ENCODE measurements at regions not wholly inside any gene's neighbourhood (a gene's known extent, or its start where the extent isn't known, plus 50 kb on each side); places are given as distances from the start of the nearest gene placed in this dataset.

DNA sequence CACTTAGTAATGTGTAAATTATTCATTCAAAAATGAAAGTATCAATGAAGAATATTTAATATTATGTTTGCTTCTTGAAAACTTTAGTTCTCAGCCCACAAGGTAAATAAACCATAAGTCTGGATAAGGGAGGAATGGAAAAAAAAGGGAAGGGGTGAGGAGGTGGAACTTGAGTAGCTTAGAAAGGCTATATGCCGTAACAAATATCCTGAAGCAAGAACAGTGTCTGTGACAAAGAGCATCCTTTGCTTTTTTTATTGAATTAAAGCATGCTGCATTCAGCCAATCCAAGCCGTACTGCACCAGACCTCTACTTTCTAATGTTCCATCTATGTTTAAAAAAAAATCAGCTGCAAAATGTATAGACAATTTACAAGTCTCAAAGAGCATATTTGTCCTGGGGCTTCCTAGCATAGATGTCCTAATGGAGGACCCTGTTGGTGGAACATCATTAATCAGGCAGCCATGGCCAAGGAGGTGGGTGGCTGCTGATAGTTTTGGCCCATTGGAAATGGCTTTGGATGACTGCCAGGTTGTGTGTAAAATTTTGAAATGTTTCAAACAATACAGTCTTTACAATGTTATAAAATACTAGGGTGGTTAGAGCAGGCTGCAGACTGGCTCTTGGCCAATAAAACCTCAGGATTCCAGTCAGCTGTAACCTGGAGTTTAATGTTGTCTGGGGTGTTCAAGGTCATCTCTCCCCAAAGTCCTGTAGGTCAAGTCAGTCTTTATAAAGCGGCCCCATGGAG lies 895.8 kb upstream of the SOX9 start:
- DNase-seq (ENCODE audit: extremely low read depth, low read depth) = no peak

DNA sequence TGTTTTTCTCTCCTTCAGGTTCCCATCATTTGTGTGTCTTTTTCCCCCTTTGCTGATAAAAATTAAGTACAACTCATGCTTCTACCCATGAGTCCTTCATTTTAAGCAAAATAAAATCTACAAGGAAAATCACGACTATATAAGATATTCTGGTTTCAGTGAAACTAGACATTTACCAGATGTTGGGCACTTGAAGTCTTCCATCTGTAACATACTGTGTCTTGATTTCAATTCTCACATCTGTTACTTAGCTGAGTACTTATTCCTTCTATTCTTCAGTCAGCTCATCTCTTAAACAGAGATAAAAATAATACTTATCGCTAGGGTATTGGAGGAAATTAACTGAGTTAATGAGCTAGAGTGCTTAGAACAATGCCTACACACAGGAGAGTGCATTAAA lies 893.0 kb upstream of the SOX9 start:
- DNase-seq (ENCODE audit: extremely low read depth, low read depth) = no peak

GRCh38 chr17:71229070-71229469 lies 891.8 kb upstream of the SOX9 start:
- DNase-seq (ENCODE audit: extremely low read depth, low read depth) = no peak

- DNase-seq (ENCODE audit: extremely low read depth, low read depth) = no peak
These were observed 887.8 kb upstream of the SOX9 start for GRCh38 chr17:71232801-71233559.

DNA sequence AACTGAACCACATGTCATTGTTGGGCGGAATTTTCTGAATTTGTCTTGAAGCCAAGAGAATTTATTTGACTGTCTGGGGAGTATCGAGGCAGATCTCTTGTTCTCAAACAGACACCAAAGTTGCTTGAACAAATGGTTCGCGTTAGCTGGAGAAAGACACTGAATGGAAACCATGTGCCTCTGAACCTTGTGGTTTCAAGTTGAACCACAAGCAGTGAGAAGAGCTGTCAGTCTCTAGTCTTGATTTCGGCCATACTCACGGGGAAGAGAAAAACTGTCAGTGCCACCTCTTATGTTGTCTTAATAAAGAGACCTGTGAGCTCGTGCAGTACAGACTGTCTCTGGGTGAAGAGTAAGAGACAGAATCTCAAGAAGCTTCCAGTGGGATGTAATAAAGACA lies 886.5 kb upstream of the SOX9 start:
- no peak for DNase-seq (ENCODE audit: extremely low read depth, low read depth)

DNA sequence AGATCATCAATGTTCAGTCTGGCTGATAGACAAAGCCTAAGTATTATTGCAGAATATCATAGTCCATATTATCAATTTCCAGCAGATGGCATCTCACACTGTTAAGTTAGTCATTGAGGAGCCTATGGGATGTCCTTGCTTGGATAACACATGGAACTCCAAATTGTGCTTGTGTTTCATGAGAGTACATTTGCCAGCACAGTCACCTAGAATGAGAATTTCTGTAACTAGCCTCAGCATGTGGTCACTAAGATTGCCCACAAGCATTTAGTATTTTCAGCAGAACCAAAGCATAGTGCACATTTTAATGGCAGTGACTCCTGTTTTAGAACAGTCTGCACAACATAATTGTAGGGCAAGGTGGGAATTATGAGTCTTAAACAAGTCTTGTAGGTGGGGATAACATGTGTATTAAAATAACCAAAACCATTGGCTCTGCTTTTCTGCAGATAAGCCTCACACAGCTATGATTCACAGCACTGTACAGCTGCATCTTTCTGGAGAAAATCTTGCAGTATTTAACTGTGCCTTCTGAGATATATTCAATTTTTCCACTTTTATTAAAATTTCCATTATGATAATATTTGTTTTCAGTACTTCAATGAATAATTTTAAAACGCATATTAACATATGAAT lies 882.8 kb upstream of the SOX9 start:
- peak; percentile 9 for DNase-seq (ENCODE audit: extremely low read depth, low read depth)

DNA sequence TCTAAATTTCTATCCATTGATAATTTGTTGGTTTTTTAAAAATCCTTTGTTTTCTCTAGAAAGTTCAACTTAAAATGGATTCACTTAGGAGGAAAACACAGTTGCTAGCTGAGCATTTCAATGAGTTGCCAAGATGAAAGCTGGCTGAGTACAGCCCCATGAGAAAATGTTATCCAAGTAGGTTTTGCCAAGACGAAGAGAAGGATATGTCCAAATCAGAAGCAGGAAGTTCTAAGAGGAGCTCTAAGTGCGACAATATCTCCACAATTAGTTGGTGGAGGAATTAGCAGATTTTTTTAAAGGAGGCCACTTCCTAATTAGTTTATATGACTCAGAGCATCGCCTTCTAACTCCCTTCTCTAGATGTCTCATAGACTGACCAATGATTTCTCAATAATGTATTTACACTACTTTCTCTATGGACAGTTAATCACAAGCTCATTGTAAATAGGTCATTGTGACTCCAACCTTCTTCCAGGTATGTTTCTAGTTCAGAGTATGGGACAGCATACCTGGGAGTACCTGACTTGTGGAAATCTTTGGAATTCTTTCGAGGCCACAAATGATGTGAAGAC lies 873.3 kb upstream of the SOX9 start:
- no peak for DNase-seq (ENCODE audit: extremely low read depth, low read depth)

- DNase-seq (ENCODE audit: extremely low read depth, low read depth) = no peak
These were observed 869.5 kb upstream of the SOX9 start for GRCh38 chr17:71251276-71251675.

GRCh38 chr17:71251951-71252350 lies 868.9 kb upstream of the SOX9 start:
- no peak for DNase-seq (ENCODE audit: extremely low read depth, low read depth)

GRCh38 chr17:71252436-71252835 lies 868.4 kb upstream of the SOX9 start:
- DNase-seq (ENCODE audit: extremely low read depth, low read depth) = no peak

GRCh38 chr17:71257096-71257495 lies 863.7 kb upstream of the SOX9 start:
- DNase-seq (ENCODE audit: extremely low read depth, low read depth) = no peak

DNA sequence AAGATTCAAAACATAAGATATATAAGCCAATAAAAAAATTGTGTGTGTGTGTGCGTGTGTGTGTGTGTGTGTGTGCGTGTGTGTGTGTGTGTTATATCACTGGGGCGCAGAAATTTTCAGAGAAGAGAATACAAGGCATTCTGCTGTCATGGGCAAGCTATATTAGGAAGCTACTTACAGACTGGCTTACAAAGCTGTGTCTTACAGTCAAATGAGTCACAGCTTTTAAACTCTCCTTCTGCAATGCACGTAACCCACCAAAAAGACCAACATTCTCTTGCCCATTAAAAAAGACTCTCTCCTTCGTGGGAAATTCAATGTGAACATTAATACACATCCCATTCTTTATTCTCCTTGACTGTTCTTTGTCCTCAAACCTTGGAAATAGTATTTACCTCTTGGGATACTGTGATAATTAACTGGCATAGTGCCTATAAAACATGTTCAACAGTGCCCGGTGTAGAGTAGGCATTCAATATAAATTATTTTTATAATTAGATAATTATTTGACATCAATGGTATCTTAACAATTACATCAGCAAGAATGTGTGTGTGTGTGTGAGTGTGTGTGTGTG lies 860.4 kb upstream of the SOX9 start:
- DNase-seq (ENCODE audit: extremely low read depth, low read depth) = no peak

GRCh38 chr17:71262586-71262985 lies 858.2 kb upstream of the SOX9 start:
- no peak for DNase-seq (ENCODE audit: extremely low read depth, low read depth)

- no peak for DNase-seq (ENCODE audit: extremely low read depth, low read depth)
These were observed 853.2 kb upstream of the SOX9 start for GRCh38 chr17:71267668-71268067.

DNA sequence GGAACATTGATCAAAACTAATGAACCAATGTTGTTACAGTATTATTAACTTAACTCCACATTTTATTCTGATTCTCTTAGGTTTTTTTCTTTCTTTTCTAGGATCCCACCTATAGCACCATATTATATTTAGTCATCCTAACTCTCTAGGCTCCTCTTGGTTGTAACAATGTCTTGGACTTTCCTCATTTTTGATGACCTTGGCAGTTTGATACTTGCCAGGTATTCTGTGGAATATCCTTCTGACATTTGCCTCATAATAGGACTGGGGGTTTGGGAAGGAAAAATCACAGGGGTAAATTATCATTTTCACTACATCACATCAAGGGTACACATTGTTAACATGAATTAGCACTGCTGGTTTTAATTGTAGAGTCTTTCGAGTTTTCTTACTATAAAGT lies 851.6 kb upstream of the SOX9 start:
- DNase-seq (ENCODE audit: extremely low read depth, low read depth) = no peak

GRCh38 chr17:71273441-71273840 lies 847.4 kb upstream of the SOX9 start:
- DNase-seq (ENCODE audit: extremely low read depth, low read depth) = no peak

DNA sequence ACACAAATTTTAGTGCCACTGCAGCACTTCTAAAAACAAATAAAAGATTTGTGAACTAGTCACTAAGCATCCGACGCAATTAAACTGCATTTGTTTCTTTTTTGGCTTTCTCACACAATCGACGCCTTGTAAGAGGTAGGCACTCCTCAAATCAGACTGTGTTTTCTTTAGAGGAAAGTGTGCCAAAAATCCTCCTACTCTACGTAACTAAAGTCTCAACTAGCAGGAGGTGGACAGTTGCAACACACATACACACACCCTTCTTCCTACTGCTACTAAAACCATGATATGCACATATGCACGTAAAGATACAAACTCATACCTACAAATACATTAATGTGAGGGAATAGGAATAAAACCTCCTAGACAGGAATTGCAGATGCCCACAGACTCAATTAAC lies 844.7 kb upstream of the SOX9 start:
- peak; percentile 23 for DNase-seq (ENCODE audit: extremely low read depth, low read depth)

DNA sequence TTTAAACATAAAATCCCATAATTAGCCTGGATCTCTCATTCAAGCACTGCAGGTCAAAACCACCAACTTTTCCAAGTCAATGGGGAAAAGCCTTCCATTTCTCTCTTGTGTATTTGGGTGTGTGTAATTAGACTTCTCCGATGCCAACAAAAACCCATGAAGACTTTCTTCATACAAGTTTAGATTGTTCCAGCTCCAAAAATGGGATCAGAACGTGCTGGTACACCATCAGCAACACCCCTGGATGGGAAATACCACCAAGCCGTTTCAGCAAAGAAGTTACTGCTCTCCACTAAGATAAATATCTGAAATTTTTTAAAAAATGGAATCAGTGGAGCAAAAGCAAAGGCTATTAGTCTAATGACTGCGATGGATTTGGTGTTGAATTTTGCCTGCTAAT lies 837.3 kb upstream of the SOX9 start:
- no peak for DNase-seq (ENCODE audit: extremely low read depth, low read depth)

GRCh38 chr17:71284032-71284755 lies 836.6 kb upstream of the SOX9 start:
- DNase-seq (ENCODE audit: extremely low read depth, low read depth) = no peak

DNA sequence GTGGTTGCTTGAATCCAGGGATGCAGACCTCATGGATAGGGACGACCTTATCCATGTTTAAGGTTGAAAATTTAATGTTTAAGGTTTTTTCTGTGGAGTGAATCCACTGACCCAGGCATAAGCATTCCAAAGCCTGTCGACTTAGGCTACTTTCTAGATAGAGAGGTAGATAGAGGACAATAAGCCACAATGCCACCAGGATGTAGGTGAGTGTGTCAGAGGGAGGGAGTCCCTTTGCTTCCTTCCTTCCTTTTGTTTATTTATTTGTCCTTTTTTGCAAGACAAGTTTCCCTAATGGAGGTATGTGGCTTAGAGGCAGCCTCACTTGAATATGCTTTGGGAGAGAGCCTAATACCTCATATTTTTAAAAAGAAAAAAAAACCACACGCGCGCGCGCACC lies 834.2 kb upstream of the SOX9 start:
- DNase-seq (ENCODE audit: extremely low read depth, low read depth) = no peak
